Prostate gland (tissue), 2 donors: ENCODE measurements at regions not wholly inside any gene's neighbourhood (a gene's known extent, or its start where the extent isn't known, plus 50 kb on each side); places are given as distances from the start of the nearest gene placed in this dataset.

ENCODE experiments used
- DNase-seq: peaks from one replicate; pipeline ENCODE4 v3.0.0-alpha.2; 2019; ENCODE audit warnings: low spot score
- H3K27ac ChIP-seq, 2 donors: fragments of 200-600 bp; sonication (generic); 2 replicates each; pipeline ENCODE4 v1.5.1; 2017 to 2019
- H3K27me3 ChIP-seq: fragments of 200-600 bp; sonication (generic); replicated peaks from 2 replicates; pipeline ENCODE4 v1.5.1; 2019; ENCODE audit not compliant: insufficient read depth
- H3K36me3 ChIP-seq, 2 donors: fragments of 200-600 bp; sonication (generic); 1 replicate in 1 of 2; 2 replicates in 1 of 2; pipeline versions ENCODE4 v1.5.1 to v1.8.1; 2017 to 2019
- H3K4me1 ChIP-seq: fragments of 200-600 bp; sonication (generic); replicated peaks from 2 replicates; pipeline ENCODE4 v1.5.1; 2019
- H3K4me3 ChIP-seq, 2 donors: fragments of 200-600 bp; sonication (generic); 2 replicates each; pipeline ENCODE4 v1.5.1; 2017 to 2019
- H3K9me3 ChIP-seq: fragments of 200-600 bp; sonication (generic); 2 replicates; pipeline ENCODE4 v1.5.1; 2017
- POLR2A ChIP-seq: fragments of 450-650 bp; IDR thresholded peaks from one replicate; pipeline ENCODE4 v1.6.1; 2016; ENCODE audit warnings: antibody characterized with exemption, mild to moderate bottlenecking
- POLR2AphosphoS5 ChIP-seq: sonication (generic); formaldehyde crosslinking; IDR thresholded peaks from one replicate; pipeline ENCODE4 v1.6.1; 2017; ENCODE audit warnings: antibody characterized with exemption
- WGBS: methylation state at CpG from one replicate; pipeline ENCODE4 v1.1.5; 2018; 5-methylcytosine and 5-hydroxymethylcytosine counted together
- intact Hi-C: fragments of 100-400 bp; cut with DNase I; formaldehyde crosslinking; loops from one replicate; pipeline ENCODE4 v1.14.2; 2022
- TF ChIP-seq, protein P1 (sequence below), 4 experiments: fragments of 200-600 bp in 2 of 4; fragments of 450-650 bp in 2 of 4; sonication (generic) in 2 of 4; IDR thresholded peaks; 1 replicate in 3 of 4; 2 replicates in 1 of 4; pipeline ENCODE4 v1.5.1; 2016 to 2019; ENCODE audit warnings: antibody characterized with exemption in 4 of 4, mild to moderate bottlenecking in 2 of 4, moderate library complexity in 2 of 4

DNA sequence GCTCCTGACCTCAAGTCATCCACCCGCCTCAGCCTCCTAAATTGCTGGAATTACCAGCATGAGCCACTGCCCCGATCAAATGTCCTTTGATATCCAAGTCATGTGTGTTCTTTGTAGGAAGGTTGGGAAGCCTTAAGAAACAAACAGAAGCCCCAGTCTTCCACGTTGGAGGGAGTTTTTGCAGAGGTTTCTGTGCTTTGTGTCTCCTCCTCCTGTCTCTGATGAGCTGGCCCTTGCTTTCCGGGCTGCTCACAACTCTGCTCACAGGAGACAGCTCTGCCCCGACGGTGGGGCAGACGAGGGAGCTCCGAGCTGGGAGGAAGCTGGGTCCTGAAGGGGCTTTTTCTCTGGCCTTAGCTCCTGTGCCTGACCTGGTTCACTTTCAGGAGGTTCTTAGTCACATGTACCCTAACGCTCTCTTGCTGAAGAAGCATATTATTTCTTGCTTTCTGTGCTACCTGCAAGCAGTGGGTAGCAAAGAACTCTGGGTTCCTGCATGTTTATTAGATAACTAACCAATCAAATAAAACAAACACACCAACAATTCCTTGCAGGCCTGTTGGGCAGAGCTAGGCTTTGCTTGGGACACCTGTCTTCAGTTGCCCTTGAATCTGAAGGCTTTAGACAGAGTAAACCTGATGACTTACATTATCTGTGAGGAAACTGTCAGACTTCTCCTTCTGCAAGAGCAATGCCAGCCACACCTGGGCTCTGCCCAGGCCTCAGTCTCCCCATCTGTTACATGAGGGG, 52.6 kb upstream of the SMAD6 start:
- Histone ChIP-seq H3K4me3 (no peak overlapping the region), H3K36me3 (no peaks in the 10 kb centered on the region), H3K27ac (peak overlapping the region; percentile 2 to 77), H3K27me3 (no peaks in the 10 kb centered on the region), H3K4me1 (peaks cover 4% of the 10 kb centered on the region), H3K9me3 (no peaks in the 10 kb centered on the region)
- DNase-seq, result no peak
- TF ChIP-seq POLR2AphosphoS5 (peak; percentile 75), POLR2A (no peak)
- TF ChIP-seq, protein P1, sequence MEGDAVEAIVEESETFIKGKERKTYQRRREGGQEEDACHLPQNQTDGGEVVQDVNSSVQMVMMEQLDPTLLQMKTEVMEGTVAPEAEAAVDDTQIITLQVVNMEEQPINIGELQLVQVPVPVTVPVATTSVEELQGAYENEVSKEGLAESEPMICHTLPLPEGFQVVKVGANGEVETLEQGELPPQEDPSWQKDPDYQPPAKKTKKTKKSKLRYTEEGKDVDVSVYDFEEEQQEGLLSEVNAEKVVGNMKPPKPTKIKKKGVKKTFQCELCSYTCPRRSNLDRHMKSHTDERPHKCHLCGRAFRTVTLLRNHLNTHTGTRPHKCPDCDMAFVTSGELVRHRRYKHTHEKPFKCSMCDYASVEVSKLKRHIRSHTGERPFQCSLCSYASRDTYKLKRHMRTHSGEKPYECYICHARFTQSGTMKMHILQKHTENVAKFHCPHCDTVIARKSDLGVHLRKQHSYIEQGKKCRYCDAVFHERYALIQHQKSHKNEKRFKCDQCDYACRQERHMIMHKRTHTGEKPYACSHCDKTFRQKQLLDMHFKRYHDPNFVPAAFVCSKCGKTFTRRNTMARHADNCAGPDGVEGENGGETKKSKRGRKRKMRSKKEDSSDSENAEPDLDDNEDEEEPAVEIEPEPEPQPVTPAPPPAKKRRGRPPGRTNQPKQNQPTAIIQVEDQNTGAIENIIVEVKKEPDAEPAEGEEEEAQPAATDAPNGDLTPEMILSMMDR (IDR thresholded peaks at IDR 0.05), result no peak
- intact Hi-C loops, result no loop called here
- WGBS, result 52% methylated on average over 9 of the region's 9 CpGs

DNA sequence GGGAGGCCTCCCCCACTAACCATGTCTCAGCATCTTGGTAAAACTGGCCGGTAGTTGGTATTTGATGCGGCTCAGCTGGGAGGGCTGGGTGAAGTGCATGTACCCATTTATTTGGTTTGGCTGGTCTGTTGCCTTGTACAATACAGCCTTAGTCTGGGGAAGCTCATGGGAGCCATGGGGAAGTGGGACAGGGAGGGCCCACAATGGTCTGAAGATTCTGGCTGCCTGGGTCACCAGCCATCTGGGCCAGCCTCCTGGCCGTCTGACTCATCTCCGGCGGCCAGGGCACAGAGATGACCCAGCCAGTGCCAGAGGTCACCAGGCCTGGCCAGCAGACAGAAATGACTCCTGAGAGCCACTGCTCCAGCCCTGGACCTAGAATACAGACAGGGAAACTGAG, 51.6 kb upstream of the SMAD6 start:
- Histone ChIP-seq H3K27me3 (no peaks in the 10 kb centered on the region), H3K36me3 (no peaks in the 10 kb centered on the region), H3K27ac (peak overlapping the region in 1 of 2 donors; percentile 77), H3K4me1 (peaks cover 9% of the 10 kb centered on the region), H3K9me3 (no peaks in the 10 kb centered on the region), H3K4me3 (no peak overlapping the region)
- TF ChIP-seq, protein P1 (IDR thresholded peaks at IDR 0.05), result no peak
- TF ChIP-seq POLR2AphosphoS5, result no peak
- TF ChIP-seq POLR2A, result no peak
- intact Hi-C loops, result no loop called here
- 72% methylated on average over 5 of the region's 5 CpGs for WGBS
- DNase-seq, result no peak

DNA sequence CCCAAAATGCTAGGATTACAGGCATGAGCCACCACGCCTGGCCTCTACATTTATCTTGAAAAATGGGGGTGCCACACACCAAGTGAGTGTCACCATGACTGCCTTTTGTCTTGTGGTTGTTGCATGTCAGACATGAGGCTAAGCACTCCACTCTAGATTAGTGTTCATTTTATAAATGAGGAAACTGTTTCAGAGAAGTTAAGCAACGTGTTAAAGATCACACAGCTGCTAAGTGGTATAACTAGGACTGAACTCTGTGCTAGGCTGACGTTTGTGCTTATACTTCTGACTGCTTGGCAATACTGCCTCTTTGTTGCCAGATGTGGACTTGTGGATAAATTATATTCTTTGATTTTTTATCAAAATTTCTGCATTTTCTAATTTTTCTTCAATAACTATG, 50.8 kb upstream of the SMAD6 start:
- Histone ChIP-seq H3K4me1 (peaks cover 9% of the 10 kb centered on the region), H3K9me3 (no peaks in the 10 kb centered on the region), H3K27ac (no peak overlapping the region), H3K36me3 (no peaks in the 10 kb centered on the region), H3K27me3 (no peaks in the 10 kb centered on the region), H3K4me3 (no peak overlapping the region)
- no peak for DNase-seq
- intact Hi-C loops, result no loop called here
- WGBS, result 92% methylated on average over 3 of the region's 3 CpGs
- TF ChIP-seq, protein P1 (IDR thresholded peaks at IDR 0.05), result no peak
- no peak for TF ChIP-seq POLR2AphosphoS5
- TF ChIP-seq POLR2A, result no peak

DNA sequence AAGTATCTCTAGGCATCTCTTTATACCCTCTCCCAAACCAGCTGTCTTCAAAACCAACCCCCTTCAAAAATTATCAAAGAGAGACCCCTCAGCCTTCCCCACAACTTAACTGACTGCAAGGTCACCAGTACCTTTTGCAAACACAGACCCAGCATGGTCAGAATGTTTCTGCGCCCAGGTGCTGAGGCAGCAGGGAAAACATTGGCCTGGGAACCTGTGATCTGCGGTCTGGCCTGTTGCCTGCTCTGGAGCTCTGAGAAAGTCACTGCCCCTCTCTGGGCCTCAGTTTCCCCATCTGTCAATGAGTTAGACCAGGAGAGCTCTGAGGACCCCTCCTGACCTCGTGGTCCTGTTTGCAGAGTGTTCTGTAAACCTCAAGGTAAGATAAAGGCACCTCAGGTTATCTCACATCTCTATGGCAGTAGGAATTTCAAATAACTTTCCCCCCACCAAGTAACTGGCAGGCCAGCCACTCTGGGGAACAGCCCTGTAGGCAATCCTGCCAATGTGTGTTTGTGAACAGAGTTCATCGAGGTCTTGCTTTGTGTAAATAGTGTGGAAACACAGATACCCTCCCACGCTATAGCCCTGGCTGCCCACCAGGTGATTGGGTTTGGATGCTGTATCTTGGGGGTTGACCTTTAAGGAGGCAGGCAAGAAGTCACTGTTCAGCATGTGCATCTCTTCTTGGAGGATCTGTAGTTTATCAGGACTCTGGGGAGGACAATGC, 50.0 kb upstream of the SMAD6 start:
- no peak for TF ChIP-seq POLR2AphosphoS5
- TF ChIP-seq POLR2A, result no peak
- TF ChIP-seq, protein P1 (IDR thresholded peaks at IDR 0.05), result no peak
- intact Hi-C loops, result no loop called here
- H3K9me3 ChIP-seq, result no peaks in the 10 kb centered on the region
- H3K4me3 ChIP-seq, result no peak overlapping the region
- H3K36me3 ChIP-seq, result no peaks in the 10 kb centered on the region
- H3K27me3 ChIP-seq, result no peaks in the 10 kb centered on the region
- no peak for DNase-seq
- H3K27ac ChIP-seq, result no peak overlapping the region
- WGBS, result 57% methylated on average over 5 of the region's 5 CpGs
- H3K4me1 ChIP-seq, result peaks cover 9% of the 10 kb centered on the region
